ENCODE measurements at regions not wholly inside any gene's neighbourhood (a gene's known extent, or its start where the extent isn't known, plus 50 kb on each side); places are given as distances from the start of the nearest gene placed in this dataset.

DNA sequence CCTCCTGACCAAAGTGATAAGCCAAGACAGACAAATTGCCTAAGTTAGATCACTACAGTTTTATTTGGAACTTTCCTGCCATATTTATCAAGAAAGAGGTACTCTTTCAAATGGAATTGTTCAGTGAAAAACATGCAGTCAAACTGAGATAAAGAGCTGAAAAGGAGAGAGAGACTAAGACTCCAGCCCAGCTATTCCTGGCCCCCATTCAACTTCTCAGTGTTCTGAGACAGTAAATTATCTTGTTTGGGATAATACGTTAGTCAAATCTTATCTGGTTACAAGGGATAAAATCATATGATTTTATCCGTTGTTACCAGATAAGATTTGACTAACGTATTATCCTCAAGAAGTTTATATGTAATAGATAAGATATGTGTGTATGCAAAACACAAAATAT, 67.6 kb upstream of the CMC1 start:
- no peak overlapping the region for H2AFZ ChIP-seq (ENCODE audit: low read depth, low read length)
- TF ChIP-seq FOS (IDR thresholded peaks at IDR 0.05; ENCODE audit: borderline replicate concordance, insufficient read depth, low read length): no peak
- TF ChIP-seq MYC (IDR thresholded peaks at IDR 0.05; ENCODE audit: low read depth, low read length): no peak
- DNase-seq (ENCODE audit: low read depth, low spot score) (no peak), FAIRE-seq (no peak)
- H3K27ac ChIP-seq (ENCODE audit: insufficient read depth, low read depth, low read length): no peak overlapping the region
- no peak overlapping the region for H3K4me2 ChIP-seq (ENCODE audit: insufficient read depth, low read length)
- BruUV-seq (replicated peaks): no TSS peak
- dilution Hi-C loops (cut with MboI; ENCODE audit: extremely low pct_ligation_motif_present, low sequenced_read_pairs): no loop called here
- H3K9ac ChIP-seq (replicated peaks; ENCODE audit: extremely low read depth, insufficient read depth, low read length): no peak overlapping the region
- CTCF ChIA-PET: no interaction called here
- POLR2A ChIA-PET: no interaction called here
- no peaks in the 10 kb centered on the region for H4K20me1 ChIP-seq (replicated peaks; ENCODE audit: control insufficient read depth, extremely low read depth, insufficient read depth, low read length)
- H3K4me3 ChIP-seq (replicated peaks in 1 of 3; ENCODE audit: insufficient read depth in 1 of 3, low read depth in 1 of 3, low read length in 3 of 3): no peak overlapping the region
- H3K9me3 ChIP-seq (replicated peaks; ENCODE audit: control insufficient read depth, insufficient read depth, low read length): no peaks in the 10 kb centered on the region
- no peaks in the 10 kb centered on the region for H3K4me1 ChIP-seq (ENCODE audit: control insufficient read depth, extremely low read depth, insufficient read depth, low read length)
- H3K27me3 ChIP-seq (ENCODE audit: control insufficient read depth in 2 of 2, insufficient read depth in 2 of 2, low read length in 2 of 2): no peaks in the 10 kb centered on the region
- no peaks in the 10 kb centered on the region for H3K36me3 ChIP-seq (ENCODE audit: control insufficient read depth in 2 of 2, extremely low read depth in 1 of 2, insufficient read depth in 2 of 2, low read length in 2 of 2)
- no peaks in the 10 kb centered on the region for H3K9me1 ChIP-seq (replicated peaks; ENCODE audit: control insufficient read depth, extremely low read depth, insufficient read depth, low read length)
- H3K79me2 ChIP-seq (ENCODE audit: control insufficient read depth, insufficient read depth, low read length): no peaks in the 10 kb centered on the region
- intact Hi-C loops (cut with micrococcal nuclease): no loop called here

DNA sequence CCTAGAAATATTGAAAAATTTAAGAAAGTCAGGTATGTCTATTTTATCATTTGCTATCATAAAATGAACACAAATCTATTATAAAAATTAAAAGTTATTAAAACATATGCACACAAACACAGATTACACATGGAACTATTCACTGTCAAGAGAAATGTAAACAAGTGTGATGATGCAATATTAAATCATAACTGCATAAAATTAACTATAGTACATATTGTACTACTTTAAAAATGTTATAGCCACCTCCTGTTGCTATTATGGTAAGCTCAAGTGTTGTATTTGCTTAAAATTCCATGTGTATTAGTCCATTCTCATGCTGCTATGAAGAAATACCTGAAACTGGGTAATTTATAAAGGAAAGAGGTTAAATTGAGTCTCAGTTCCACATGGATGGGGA, 54.7 kb upstream of the CMC1 start:
- no peak for FAIRE-seq
- Histone ChIP-seq H2AFZ (ENCODE audit: low read depth, low read length) (no peak overlapping the region), H3K9me3 (replicated peaks; ENCODE audit: control insufficient read depth, insufficient read depth, low read length) (no peaks in the 10 kb centered on the region), H4K20me1 (replicated peaks; ENCODE audit: control insufficient read depth, extremely low read depth, insufficient read depth, low read length) (no peaks in the 10 kb centered on the region), H3K9me1 (replicated peaks; ENCODE audit: control insufficient read depth, extremely low read depth, insufficient read depth, low read length) (no peaks in the 10 kb centered on the region), H3K27me3 (ENCODE audit: control insufficient read depth in 2 of 2, insufficient read depth in 2 of 2, low read length in 2 of 2) (no peaks in the 10 kb centered on the region), H3K79me2 (ENCODE audit: control insufficient read depth, insufficient read depth, low read length) (no peaks in the 10 kb centered on the region), H3K27ac (ENCODE audit: insufficient read depth, low read depth, low read length) (no peak overlapping the region), H3K4me2 (ENCODE audit: insufficient read depth, low read length) (no peak overlapping the region), H3K4me3 (replicated peaks in 1 of 3; ENCODE audit: insufficient read depth in 1 of 3, low read depth in 1 of 3, low read length in 3 of 3) (no peak overlapping the region), H3K36me3 (ENCODE audit: control insufficient read depth in 2 of 2, extremely low read depth in 1 of 2, insufficient read depth in 2 of 2, low read length in 2 of 2) (no peaks in the 10 kb centered on the region), H3K9ac (replicated peaks; ENCODE audit: extremely low read depth, insufficient read depth, low read length) (no peak overlapping the region), H3K4me1 (ENCODE audit: control insufficient read depth, extremely low read depth, insufficient read depth, low read length) (no peaks in the 10 kb centered on the region)
- ChIA-PET POLR2A (no interaction called here), CTCF (no interaction called here)
- DNase-seq (ENCODE audit: low read depth, low spot score): no peak
- intact Hi-C loops (cut with micrococcal nuclease) (no loop called here), dilution Hi-C loops (cut with MboI; ENCODE audit: extremely low pct_ligation_motif_present, low sequenced_read_pairs) (no loop called here)
- no TSS peak for BruUV-seq (replicated peaks)
- TF ChIP-seq EZH2 (IDR thresholded peaks at IDR 0.05; ENCODE audit: borderline replicate concordance, low read depth, low read length, severe bottlenecking) (no peak), POLR2AphosphoS5 (IDR thresholded peaks at IDR 0.05; ENCODE audit: insufficient read depth, low read depth, low read length) (no peak), FOS (IDR thresholded peaks at IDR 0.05; ENCODE audit: borderline replicate concordance, insufficient read depth, low read length) (no peak), JUN (IDR thresholded peaks at IDR 0.05; ENCODE audit: borderline replicate concordance, insufficient read depth, insufficient read length, low read depth) (no peak), GATA2 (IDR thresholded peaks at IDR 0.05; ENCODE audit: insufficient read depth, insufficient read length, low read depth, low read length) (no peak), POLR2A (IDR thresholded peaks at IDR 0.05; ENCODE audit: low read depth, low read length) (no peak), MYC (IDR thresholded peaks at IDR 0.05; ENCODE audit: low read depth, low read length) (no peak)
- TF ChIP-seq, protein P1, sequence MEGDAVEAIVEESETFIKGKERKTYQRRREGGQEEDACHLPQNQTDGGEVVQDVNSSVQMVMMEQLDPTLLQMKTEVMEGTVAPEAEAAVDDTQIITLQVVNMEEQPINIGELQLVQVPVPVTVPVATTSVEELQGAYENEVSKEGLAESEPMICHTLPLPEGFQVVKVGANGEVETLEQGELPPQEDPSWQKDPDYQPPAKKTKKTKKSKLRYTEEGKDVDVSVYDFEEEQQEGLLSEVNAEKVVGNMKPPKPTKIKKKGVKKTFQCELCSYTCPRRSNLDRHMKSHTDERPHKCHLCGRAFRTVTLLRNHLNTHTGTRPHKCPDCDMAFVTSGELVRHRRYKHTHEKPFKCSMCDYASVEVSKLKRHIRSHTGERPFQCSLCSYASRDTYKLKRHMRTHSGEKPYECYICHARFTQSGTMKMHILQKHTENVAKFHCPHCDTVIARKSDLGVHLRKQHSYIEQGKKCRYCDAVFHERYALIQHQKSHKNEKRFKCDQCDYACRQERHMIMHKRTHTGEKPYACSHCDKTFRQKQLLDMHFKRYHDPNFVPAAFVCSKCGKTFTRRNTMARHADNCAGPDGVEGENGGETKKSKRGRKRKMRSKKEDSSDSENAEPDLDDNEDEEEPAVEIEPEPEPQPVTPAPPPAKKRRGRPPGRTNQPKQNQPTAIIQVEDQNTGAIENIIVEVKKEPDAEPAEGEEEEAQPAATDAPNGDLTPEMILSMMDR (IDR thresholded peaks at IDR 0.05; ENCODE audit: extremely low read depth in 1 of 2, insufficient read depth in 1 of 2, low read depth in 1 of 2, low read length in 2 of 2): no peak
- TF ChIP-seq, protein P2, sequence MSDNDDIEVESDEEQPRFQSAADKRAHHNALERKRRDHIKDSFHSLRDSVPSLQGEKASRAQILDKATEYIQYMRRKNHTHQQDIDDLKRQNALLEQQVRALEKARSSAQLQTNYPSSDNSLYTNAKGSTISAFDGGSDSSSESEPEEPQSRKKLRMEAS (IDR thresholded peaks at IDR 0.05; ENCODE audit: insufficient read depth, insufficient read length): no peak
